Ureter (tissue), 1 donor: ENCODE measurements at regions not wholly inside any gene's neighbourhood (a gene's known extent, or its start where the extent isn't known, plus 50 kb on each side); places are given as distances from the start of the nearest gene placed in this dataset.
A peak's percentile ranks its signal among the peaks of the same experiment; 100 is the strongest.
"Not testable (repeated sequence)": the region's sequence is repeated elsewhere in the genome, so short reads cannot be mapped to it uniquely, and the experiment has no call there.

Experiments
- DNase-seq: peaks from one replicate; pipeline ENCODE4 v3.0.0-alpha.2; 2020; ENCODE audit warnings: low spot score
- donor health status: DM: yes; HTN: yes; CAD: no.

GRCh38 chr6:47180633-47181032 lies 129.1 kb downstream of the TNFRSF21 start:
- no peak for DNase-seq

DNA sequence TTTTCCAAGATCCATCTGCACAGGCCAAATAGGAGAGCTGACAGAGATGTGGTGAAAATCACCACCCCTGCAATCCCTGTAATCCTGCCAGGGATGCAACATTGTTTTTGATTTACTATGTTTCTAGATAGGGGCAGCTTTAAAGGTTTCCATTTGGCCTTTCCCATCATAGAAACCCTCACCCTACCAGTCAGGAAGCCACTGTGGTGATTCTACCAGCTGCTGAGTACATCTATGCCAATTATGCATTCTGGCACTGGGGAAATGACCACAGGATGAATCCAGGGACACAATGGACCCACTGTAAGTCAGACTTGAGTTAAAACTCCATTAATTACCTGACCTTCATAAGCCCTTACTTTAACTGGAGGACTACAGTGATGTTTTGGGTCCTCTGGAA lies 130.4 kb downstream of the TNFRSF21 start:
- no peak for DNase-seq

DNA sequence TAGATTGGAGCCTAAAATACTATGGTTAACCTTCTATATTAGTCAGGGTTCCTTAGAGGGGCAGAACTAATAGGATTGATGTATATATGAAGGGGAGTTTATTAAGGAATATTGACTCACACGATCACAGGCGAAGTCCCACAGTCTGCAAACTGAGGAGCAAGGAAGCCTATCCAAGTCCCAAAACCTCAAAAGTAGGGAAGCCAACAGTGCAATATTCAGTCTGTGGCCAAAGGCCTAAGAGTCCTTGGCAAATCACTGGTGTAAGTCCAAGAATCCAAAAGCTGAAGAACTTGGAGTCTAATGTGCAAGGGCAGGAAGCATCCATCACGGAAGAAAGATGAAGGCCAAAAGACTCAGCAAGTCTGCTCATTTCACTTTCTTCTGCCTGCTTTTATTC lies 133.5 kb upstream of the ADGRF1 start:
- DNase-seq = no peak

DNA sequence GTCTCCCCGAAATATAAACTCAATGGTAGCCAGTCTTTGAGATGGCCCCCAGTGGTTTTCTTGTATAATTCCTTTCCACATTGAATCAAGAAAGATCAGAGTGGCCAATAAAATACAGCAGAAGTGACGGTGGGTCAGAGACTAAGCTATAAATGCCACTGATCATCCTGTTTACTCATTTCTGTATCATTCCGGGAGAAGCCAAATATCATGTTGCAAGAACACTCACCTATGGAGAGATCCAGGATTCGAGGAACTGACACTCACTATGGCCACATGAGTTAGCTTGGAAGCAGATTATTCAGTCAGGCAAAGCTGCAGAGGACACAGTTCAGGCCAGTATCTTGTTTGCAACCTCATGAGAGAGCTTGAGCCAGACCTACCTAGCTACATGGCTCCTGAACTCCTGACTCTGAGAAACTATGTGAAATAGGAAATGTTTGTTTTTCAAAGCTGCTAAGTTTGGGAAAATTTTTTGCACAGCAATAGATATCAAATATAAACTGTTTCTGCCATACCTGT lies 132.4 kb upstream of the ADGRF1 start:
- no peak for DNase-seq

- DNase-seq = not testable (repeated sequence)
Observed at GRCh38 chr6:47174063-47174462, 131.9 kb upstream of the ADGRF1 start.

GRCh38 chr6:47173145-47173544 lies 131.0 kb upstream of the ADGRF1 start:
- not testable (repeated sequence) for DNase-seq

DNA sequence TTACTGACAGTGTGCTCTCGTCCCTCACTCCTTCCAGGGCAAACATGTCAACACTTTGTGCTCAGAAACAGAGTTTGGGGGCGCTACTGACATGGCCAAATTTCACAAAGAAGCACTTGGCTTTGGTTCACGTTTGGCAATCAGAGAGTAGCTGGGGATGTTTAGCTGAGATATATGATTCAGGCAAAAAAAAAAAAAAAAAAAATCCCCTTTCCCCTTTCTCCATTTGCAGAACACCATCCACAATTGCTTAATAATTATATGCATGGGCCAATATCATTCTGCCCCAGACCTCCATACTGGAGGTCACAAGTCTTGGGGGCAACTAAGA lies 128.4 kb upstream of the ADGRF1 start:
- no peak for DNase-seq

GRCh38 chr6:47169785-47170616 lies 127.9 kb upstream of the ADGRF1 start:
- no peak for DNase-seq

DNA sequence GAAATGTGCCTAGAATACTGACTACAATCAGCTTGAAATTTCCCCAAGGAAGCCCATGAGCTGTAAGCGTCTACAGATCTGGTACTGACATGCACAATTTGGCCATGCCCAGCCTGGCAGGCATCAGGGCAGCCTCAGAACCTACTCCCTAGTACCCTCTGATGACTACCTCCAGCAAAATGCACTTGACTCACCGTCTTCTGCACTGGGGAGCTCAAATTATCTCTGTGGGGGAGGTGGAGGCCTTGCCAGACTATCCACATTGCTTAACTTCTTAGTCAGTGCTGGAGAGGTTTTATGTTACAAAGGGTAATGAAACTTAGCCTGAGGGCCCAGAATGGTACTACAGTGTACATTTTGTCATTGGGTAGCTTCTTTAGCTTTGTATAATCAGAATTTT lies 126.0 kb upstream of the ADGRF1 start:
- peak; percentile 78 for DNase-seq

DNA sequence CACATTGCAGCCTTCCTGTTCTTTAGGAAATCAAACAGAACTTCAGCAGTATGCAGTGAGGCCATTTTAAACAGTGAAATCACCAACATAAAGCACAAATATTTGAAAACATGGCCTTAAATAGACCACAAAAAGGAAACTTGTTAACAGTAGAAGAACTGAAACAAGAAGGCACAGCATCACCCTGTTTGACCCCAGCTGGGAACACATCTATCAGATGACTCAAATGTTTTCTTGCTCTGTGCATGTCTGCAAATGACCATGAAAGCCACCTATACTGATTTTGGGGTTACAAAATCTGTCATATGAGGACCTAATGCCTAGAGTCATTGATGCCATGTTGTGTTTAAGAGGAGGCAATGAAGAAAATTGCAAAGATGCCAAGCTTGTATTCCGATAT lies 123.8 kb upstream of the ADGRF1 start:
- DNase-seq = no peak

GRCh38 chr6:47164877-47165276 lies 122.7 kb upstream of the ADGRF1 start:
- DNase-seq = no peak

- DNase-seq = no peak
Observed at GRCh38 chr6:47163536-47163935, 121.4 kb upstream of the ADGRF1 start.

- DNase-seq = no peak
Observed at GRCh38 chr6:47162793-47163192, 120.7 kb upstream of the ADGRF1 start.

DNA sequence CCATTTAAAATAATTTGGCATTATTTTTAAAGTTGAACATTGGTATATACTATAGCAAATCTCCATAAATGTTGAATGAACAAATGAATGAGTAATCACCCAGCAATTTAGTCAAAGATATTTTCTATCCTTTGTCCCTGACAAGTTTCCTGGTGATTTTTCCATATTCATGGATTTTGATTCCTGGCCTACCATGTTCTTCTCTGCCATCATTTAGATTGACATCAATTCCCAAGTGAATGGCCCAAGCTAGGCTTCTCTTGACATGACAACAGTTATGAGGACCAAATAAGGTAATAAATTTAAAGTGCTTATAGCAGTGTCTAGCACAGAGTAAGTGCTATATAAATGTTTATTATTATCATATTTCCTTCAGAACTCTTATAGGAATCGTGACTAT lies 120.1 kb upstream of the ADGRF1 start:
- DNase-seq = no peak

GRCh38 chr6:47161176-47161687 lies 119.1 kb upstream of the ADGRF1 start:
- peak; percentile 58 for DNase-seq

DNA sequence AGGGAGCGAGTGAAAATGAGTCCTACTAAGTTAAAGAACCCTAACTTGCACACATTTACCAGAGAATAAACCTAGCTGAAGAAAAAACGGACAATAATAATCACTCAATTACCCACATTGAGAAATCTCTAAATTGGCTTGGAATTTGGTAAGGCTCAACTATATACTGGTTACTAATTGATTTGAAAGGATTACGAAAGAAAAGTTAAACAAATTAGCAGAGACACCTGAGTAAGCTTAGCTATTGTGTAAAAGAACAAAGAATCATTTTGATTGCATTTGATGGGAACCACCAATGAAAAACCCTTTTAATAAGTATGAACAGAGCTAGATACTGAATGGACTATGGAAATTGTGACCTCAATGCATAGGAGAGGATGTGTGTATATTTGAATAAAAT lies 118.6 kb upstream of the ADGRF1 start:
- no peak for DNase-seq

GRCh38 chr6:47159763-47160162 lies 117.6 kb upstream of the ADGRF1 start:
- no peak for DNase-seq

DNA sequence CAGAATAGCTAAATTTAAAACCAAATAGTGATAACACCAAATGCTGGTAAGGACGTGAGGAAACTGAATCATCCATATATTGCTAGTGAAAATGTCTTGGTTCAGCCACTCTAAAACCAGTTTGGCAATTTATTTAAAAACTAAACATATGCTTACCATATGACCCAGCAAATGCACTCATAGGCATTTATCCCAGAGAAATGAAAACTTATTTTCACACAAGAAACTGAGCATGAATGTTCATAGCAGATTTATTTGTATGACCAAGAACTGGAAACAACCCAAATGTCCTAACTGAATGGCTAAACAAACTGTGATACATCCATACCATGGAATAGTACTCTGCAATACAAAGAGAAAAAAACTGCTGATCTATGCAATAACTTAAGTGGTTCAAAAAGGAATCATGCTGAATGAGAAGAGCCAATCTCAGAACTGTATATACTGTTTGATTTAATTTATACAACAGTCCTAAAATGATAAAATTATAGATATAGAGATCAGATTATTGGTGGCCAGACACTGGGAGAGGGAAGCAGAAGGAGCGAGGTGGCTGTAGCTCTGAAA lies 115.6 kb upstream of the ADGRF1 start:
- no peak for DNase-seq

GRCh38 chr6:47157063-47157462 lies 114.9 kb upstream of the ADGRF1 start:
- DNase-seq = no peak

DNA sequence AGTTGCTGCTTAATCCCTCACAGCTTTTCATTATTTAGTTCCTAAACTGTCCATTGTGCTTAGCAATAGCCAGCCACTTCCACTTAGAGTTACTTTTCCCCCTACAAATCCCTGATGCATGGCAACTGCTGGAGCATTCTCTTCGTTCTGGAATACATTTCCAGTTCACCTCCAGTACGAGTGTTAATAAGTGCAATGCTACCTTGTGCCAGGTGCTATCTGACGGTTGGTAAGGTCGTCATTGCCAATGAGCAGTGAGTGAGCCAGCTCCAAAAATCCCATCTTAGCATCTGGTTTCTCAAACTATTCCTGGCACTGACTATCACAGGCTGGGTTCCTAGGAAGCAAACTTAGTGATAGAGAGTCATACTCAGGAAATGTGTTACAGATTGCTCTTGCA lies 114.1 kb upstream of the ADGRF1 start:
- DNase-seq = no peak

- DNase-seq = no peak
Observed at GRCh38 chr6:47153404-47153755, 111.2 kb upstream of the ADGRF1 start.

DNA sequence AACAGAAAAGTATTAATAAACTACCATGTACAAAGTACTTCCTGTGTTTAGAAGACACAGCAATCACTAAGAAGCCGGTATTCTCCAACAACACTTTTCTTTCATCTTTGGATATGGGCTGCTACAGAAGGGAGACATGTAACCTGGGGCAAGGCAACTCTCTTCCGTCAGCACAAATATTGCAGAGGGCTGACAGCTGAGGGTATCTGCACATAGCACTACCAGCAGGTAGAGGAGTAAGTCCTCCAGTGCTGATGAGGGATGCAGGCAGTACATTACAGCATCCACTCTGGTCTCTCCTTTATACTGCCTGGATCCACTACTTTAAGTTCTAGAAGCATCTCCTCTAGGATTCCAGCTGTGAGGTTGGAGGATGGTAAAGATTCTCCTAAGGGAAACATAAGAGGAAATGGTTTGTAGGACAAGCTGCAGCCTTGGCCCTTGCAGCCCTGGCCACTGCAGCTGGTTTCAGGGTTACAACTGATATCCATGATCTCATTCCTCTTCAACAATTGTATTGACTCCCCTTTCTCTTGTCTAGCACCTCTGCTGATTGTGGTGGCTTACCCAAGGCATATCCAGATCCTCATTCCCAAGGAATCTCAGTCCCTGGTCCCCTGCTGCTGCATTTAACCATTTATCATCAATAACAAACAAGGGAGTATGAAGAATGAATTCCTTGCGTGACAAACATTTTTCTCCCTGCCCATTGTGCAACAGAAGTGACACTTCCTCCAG lies 110.7 kb upstream of the ADGRF1 start:
- DNase-seq = no peak
